ENCODE measurements at regions not wholly inside any gene's neighbourhood (a gene's known extent, or its start where the extent isn't known, plus 50 kb on each side); places are given as distances from the start of the nearest gene placed in this dataset.
"Not testable (repeated sequence)": the region's sequence is repeated elsewhere in the genome, so short reads cannot be mapped to it uniquely, and the experiment has no call there.

DNA sequence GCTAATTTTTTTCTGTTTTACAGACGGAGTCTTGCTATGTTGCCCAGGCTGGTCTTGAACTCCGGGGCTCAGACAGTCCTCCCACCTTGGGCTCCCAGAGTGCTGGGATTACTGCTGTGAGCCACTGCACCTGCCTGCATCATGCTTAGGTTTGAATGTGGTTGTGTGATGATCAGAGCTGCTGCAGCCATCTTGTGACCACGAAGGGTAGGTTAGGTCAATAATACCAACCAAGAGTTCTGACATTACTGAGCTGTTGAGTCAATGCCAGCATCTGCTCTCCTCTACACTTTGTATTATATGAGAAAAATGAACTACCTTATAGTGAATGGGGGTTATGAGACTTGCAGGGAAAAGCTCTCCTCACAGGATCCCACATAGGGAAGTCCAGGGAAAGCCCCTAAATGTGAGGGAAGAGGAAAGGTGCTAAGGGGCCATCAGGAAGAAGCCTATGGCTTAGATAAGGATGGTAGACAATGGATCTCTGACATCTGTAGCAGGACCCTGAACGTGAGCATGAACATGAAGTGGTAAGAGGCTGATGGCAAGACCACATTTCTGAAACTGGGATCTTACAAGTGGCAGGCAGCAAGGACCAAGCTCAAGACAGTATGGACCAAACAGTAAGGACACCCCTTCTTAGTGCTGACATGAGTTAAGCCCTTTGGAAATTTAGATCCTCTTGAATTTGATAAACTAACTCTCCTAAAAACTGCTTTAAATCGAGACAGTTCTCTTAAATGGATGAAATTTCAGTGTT lies 75.7 kb upstream of the ZNF169 start:
- intact Hi-C loops (cut with DNase I) = no loop called here
- DNase-seq (ENCODE audit: low spot score) = no peak

DNA sequence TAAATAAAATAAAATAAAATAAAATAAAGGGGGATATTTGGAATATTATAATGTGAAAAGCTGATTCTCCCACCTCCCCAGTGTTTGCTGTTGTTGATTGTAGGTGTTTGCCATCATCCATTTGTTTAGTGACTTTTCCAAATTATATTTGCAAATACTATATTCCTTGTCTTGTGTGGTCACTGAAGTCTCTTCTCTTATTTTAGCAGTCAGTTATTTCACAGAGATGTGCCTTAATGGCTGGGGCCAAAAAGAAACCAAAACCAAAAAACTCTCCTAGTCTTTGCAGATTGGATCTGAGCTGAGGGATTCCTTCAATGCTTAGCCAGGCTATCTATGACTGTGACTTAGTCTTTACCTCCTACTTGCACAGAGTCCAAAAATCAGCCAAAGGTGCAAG lies 70.9 kb upstream of the ZNF169 start:
- no peak for DNase-seq (ENCODE audit: low spot score)
- intact Hi-C loops (cut with DNase I) = no loop called here

DNA sequence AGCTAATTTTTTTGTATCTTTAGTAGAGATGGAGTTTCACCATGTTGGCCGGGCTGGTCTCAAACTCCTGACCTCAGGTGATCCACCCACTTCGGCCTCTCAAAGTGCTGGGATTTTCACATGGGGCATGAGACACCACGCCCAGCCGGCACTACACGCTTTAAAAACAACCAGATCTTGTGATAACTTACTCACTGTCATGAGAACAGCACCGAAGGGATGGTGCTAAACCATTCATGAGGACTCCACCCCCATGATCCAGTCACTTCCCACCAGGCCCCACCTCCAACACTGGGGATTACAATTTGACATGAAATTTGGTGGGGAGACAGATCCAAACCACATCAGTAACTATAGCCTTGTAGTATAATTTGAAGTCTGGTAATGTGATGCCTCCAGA lies 67.4 kb upstream of the ZNF169 start:
- intact Hi-C loops (cut with DNase I); DNase-seq (ENCODE audit: low spot score): not testable (repeated sequence)

DNA sequence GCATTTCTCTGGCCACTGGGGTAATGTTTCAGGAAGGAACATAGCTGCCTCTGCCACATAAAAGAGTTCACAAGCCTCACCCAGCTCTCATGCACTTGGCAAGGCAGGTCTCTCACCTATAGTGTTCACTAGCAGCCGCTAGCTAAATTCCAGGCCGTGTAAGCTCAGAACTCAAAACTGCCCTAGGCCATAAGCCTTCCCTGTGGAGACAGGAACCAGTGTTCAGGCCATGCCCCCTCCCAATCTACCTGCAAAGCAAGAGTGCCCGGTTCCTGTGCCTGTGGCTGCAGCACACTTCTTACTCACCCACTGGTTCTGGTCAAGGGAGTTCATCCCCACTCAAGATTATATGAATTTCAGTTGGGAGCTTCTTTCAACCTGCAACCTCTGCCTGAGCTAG lies 60.7 kb upstream of the ZNF169 start:
- intact Hi-C loops (cut with DNase I) = no loop called here
- no peak for DNase-seq (ENCODE audit: low spot score)

DNA sequence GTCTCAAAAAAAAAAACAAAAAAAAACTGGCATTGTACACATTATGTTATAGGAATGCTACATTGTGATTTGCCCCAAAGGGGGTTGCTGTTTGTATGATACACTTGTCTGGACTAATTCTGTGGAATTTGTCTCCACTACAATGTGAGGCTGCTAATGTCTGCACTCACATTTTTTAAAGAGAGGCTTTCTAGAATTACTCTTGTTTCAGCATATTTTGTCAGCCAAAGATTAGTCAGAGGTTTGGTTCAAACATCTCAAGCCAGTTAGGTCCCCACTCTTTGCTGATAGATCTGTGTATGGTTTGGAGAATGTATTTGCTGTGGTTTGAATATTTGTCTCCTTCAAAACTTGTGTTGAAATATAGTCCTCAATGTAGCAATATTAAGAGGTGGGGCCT lies 59.3 kb upstream of the ZNF169 start:
- intact Hi-C loops (cut with DNase I) = loop anchor here in 1 of 2 donors (10.0 kb wide), 1 partner anchor 515 kb away; no protein-coding TSS in a partner anchor

DNA sequence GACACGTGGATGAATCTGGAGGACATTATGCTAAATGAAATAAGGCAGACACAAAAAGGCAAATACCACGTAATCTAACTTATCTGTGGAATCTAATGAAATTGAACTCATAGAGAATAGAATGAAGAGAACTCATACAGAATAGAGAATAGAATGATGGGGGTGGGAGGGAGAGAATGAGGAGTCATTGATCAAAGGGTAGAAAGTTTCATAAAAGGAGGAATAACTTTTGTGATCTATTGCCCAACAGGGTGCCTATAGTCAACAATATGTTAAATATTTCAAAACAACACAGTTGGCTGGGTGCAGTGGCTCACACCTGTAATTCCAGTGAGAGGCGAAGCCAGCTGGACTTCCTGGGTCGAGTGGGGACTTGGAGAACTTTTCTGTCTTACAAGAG lies 54.9 kb upstream of the ZNF169 start:
- intact Hi-C loops (cut with DNase I) = loop anchor here in 1 of 2 donors (10.0 kb wide), 1 partner anchor 519 kb away; no protein-coding TSS in a partner anchor
- DNase-seq (ENCODE audit: low spot score) = no peak

More for the DNA sequence above, 59.3 kb upstream of the ZNF169 start:
- no peak for DNase-seq (ENCODE audit: low spot score)

DNA sequence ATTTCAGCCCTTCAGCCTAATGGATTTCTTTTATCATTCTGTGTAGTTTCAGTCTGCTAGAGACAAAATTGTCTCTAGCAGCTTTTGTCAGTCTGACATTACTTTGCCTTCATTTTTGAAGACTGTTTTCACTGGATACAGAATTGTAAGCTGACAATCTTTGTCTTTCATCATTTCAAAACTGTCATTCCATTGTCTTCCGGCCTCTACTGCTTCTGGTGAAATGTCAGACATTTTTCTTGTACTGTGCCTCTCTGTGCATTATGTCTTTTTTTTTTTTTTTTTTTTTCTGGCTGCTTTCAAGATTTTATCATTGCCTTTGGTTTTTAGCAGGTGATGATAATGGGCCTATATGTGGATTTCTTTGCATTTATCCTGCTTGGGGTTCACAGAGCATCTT lies 51.3 kb upstream of the ZNF169 start:
- intact Hi-C loops (cut with DNase I) = loop anchor here in 1 of 2 donors (10.0 kb wide), 1 partner anchor 523 kb away; no protein-coding TSS in a partner anchor
- DNase-seq (ENCODE audit: low spot score) = no peak

Small RNAs in the stretch of these regions (microRNA-seq; reads per million reads assigned to microRNA genes)
- gene MIRLET7A1 (ENCODE audit: borderline microRNAs expressed in 2 of 2) = 321 to 443 reads per million in 2 donors
- 6,958 to 11,086 reads per million in 2 donors for gene MIRLET7D (ENCODE audit: borderline microRNAs expressed in 2 of 2)
- 424 to 504 reads per million in 2 donors for gene MIRLET7F1 (ENCODE audit: borderline microRNAs expressed in 2 of 2)
